Glutamatergic neuron (in vitro differentiated cells): ENCODE measurements at regions not wholly inside any gene's neighbourhood (a gene's known extent, or its start where the extent isn't known, plus 50 kb on each side); places are given as distances from the start of the nearest gene placed in this dataset.
A peak's percentile ranks its signal among the peaks of the same experiment; 100 is the strongest.

Source experiments
- DNase-seq: peaks from one replicate; pipeline ENCODE4 v3.0.0; 2022
- H3K27ac Mint-ChIP-seq: one replicate; pipeline ENCODE4 v1.8.0; 2020; ENCODE audit warnings: mild to moderate bottlenecking, mixed read lengths, inconsistent platforms; ENCODE audit not compliant: unreplicated experiment
- H3K27me3 Mint-ChIP-seq: one replicate; pipeline ENCODE4 v1.8.0; 2020; ENCODE audit warnings: mild to moderate bottlenecking, moderate library complexity, mixed read lengths, inconsistent platforms; ENCODE audit not compliant: unreplicated experiment
- H3K36me3 Mint-ChIP-seq: one replicate; pipeline ENCODE4 v1.8.0; 2020; ENCODE audit warnings: mild to moderate bottlenecking, mixed read lengths, inconsistent platforms; ENCODE audit not compliant: unreplicated experiment
- H3K4me1 Mint-ChIP-seq: one replicate; pipeline ENCODE4 v1.8.0; 2020; ENCODE audit warnings: mild to moderate bottlenecking, low read depth, mixed read lengths, inconsistent platforms; ENCODE audit not compliant: unreplicated experiment
- H3K4me3 Mint-ChIP-seq: one replicate; pipeline ENCODE4 v1.8.0; 2020; ENCODE audit warnings: mild to moderate bottlenecking, mixed read lengths, inconsistent platforms; ENCODE audit not compliant: unreplicated experiment
- H3K9me3 Mint-ChIP-seq: one replicate; pipeline ENCODE4 v1.8.0; 2020; ENCODE audit warnings: mild to moderate bottlenecking, moderate library complexity, mixed read lengths, inconsistent platforms; ENCODE audit not compliant: unreplicated experiment
- CTCF ChIP-seq: fragments of 200-600 bp; sonication (generic); IDR thresholded peaks from one replicate; pipeline ENCODE4 v1.5.0; 2021; ENCODE audit not compliant: partially characterized antibody, unreplicated experiment

DNA sequence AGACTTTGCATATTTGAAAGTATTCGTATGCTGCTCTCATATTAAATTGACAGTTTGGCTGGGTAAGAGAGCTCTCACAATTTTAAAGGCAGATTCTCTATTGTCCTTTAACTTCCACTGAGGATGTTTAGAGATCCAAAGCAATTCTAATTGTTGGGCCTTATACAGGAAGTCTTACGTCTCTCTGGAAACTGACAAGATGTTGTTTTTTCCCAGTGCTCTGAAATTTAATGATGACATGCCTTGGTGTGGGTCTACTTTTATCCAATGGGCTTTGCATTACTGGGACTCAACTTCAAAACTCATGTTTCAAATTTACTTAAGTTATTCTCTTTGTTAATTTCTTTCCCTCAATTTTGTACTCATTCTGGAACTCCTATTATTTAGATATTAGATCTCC is 191.5 kb downstream of the SNX18 start:
- peaks cover 28% of the 10 kb centered on the region for H3K4me1 Mint-ChIP-seq

DNA sequence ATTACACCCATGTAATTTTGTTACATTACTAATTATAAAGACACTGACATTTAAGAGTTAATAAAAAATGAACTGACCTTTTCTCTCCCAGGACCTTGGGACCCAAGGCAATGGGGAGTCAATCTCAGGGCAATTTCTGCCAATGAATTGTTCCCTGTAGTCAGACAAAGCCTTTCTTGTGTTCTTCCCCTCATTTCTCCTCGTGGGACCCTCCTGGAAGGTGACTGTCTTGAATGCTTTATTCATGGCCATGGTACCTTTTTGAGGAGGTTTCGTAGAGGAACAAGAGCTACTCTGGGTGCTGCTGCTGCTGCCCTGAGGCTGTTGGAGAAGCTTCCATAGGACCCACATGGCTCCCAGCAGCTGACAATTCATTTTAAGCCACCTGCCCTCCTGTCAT is 190.3 kb downstream of the SNX18 start:
- H3K27me3 Mint-ChIP-seq: peaks cover 5% of the 10 kb centered on the region
- no peak for TF ChIP-seq CTCF
- peak overlapping the region; percentile 62 for H3K27ac Mint-ChIP-seq
- no peak overlapping the region for H3K4me3 Mint-ChIP-seq
- DNase-seq: no peak
- H3K36me3 Mint-ChIP-seq: peaks cover 8% of the 10 kb centered on the region
- peaks cover 39% of the 10 kb centered on the region for H3K4me1 Mint-ChIP-seq
- peaks cover 11% of the 10 kb centered on the region for H3K9me3 Mint-ChIP-seq

More for the DNA sequence above, 191.5 kb downstream of the SNX18 start:
- Mint-ChIP-seq H3K9me3 (peaks cover 10% of the 10 kb centered on the region), H3K27ac (no peak overlapping the region), H3K36me3 (peaks cover 15% of the 10 kb centered on the region), H3K4me3 (no peak overlapping the region), H3K27me3 (peaks cover 1% of the 10 kb centered on the region)
- TF ChIP-seq CTCF: no peak
- no peak for DNase-seq

DNA sequence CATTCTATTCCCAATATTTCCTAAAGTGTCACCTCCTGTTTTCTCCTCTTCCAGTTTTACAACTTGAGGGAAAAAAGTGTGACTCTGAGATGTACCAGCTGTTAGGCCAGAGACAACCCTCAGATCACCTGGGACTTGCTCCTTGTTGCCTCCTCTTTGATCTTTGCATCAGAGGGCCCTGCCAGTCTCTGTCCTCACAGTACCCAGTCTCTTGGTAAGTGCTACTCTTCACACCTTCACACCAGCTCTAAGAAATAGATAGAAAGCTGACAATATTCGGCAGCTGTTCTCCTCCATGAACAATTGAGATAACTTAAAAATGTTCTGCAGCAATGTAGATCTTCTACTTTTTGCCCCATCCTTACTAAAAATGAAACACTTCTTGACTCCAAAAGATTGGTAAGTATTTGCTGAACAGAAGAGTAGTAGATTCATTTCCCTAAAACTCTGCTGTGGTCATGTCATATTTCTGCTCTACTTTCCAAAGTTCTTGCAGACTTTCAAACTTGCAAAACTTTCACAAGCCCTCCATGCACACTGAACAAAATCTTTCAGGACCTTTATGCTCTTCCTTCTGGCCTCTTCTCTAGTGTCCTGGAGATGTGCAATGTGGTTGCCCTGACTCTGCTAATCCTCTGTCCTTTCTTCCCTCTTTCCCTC is 188.6 kb downstream of the SNX18 start:
- no peak for TF ChIP-seq CTCF
- Mint-ChIP-seq H3K4me1 (peaks cover 41% of the 10 kb centered on the region), H3K36me3 (no peaks in the 10 kb centered on the region)

GRCh38 chr5:54704825-54705224 is 187.3 kb downstream of the SNX18 start:
- H3K27me3 Mint-ChIP-seq: peaks cover 5% of the 10 kb centered on the region
- peaks cover 41% of the 10 kb centered on the region for H3K4me1 Mint-ChIP-seq
- TF ChIP-seq CTCF: no peak
- H3K36me3 Mint-ChIP-seq: no peaks in the 10 kb centered on the region
- peaks cover 5% of the 10 kb centered on the region for H3K9me3 Mint-ChIP-seq
- peak overlapping the region; percentile 42 for H3K4me3 Mint-ChIP-seq
- H3K27ac Mint-ChIP-seq: peak overlapping the region; percentile 88
- DNase-seq: no peak

More for the DNA sequence above, 188.6 kb downstream of the SNX18 start:
- DNase-seq: no peak
- Mint-ChIP-seq H3K9me3 (peaks cover 5% of the 10 kb centered on the region), H3K27ac (no peak overlapping the region), H3K27me3 (peaks cover 5% of the 10 kb centered on the region), H3K4me3 (no peak overlapping the region)

DNA sequence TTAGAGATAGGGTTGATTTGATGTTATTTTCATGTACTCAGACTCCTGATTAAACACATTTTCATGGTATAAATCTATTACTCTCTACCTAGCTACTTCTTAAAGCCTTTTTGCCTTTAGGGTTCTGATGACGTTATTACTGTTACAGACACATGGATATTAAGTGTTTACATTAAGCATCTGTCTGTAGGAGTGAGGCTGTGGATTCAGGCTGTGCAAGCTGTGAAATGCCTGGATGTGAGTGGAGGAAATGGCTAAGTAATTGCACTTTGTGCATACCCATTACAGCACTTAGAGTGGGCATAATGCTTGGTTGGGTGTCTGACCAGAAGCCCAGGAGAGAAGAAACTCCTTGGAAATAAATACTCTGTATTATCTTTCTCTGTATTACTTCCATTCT is 186.8 kb downstream of the SNX18 start:
- peak overlapping the region; percentile 88 for H3K27ac Mint-ChIP-seq

More for the DNA sequence above, 186.8 kb downstream of the SNX18 start:
- TF ChIP-seq CTCF: no peak
- Mint-ChIP-seq H3K27me3 (peaks cover 5% of the 10 kb centered on the region), H3K9me3 (peaks cover 5% of the 10 kb centered on the region), H3K4me1 (peaks cover 41% of the 10 kb centered on the region), H3K36me3 (no peaks in the 10 kb centered on the region), H3K4me3 (peak overlapping the region; percentile 42)
- DNase-seq: peak; percentile 26
